Muscle layer of duodenum (tissue), 2 donors: ENCODE measurements at regions not wholly inside any gene's neighbourhood (a gene's known extent, or its start where the extent isn't known, plus 50 kb on each side); places are given as distances from the start of the nearest gene placed in this dataset.

ENCODE experiments used
- H3K27ac ChIP-seq: one replicate; pipeline ENCODE4 v1.7.0; 2013; ENCODE audit warnings: mild to moderate bottlenecking, low read length
- H3K27me3 ChIP-seq: one replicate; pipeline ENCODE4 v1.7.0; 2013; ENCODE audit warnings: low read depth, mild to moderate bottlenecking, control low read depth, low read length
- H3K36me3 ChIP-seq, 2 donors: one replicate each; pipeline ENCODE4 v1.7.0; 2013; ENCODE audit warnings: low read length in 2 of 2, control low read depth in 1 of 2, mild to moderate bottlenecking in 1 of 2; ENCODE audit not compliant: insufficient read depth in 2 of 2, control insufficient read depth in 1 of 2
- H3K4me1 ChIP-seq, 2 donors: one replicate each; pipeline ENCODE4 v1.7.0; 2013; ENCODE audit warnings: low read length in 2 of 2, mild to moderate bottlenecking in 2 of 2, control low read depth in 1 of 2, moderate library complexity in 1 of 2; ENCODE audit not compliant: insufficient read depth in 2 of 2, control insufficient read depth in 1 of 2
- H3K4me3 ChIP-seq, 2 donors: one replicate each; pipeline ENCODE4 v1.7.0; 2013; ENCODE audit warnings: low read length in 2 of 2, low read depth in 1 of 2, mild to moderate bottlenecking in 1 of 2
- H3K9me3 ChIP-seq, 2 donors: one replicate each; pipeline ENCODE4 v1.7.0; 2013; ENCODE audit warnings: low read length in 2 of 2, control low read depth in 1 of 2, mild to moderate bottlenecking in 1 of 2; ENCODE audit not compliant: control insufficient read depth in 1 of 2
- donor health status: healthy.

GRCh38 chr1:47616036-47616435 lies 178.2 kb downstream of the FOXD2 start:
- Histone ChIP-seq H3K4me1 (no peaks in the 10 kb centered on the region), H3K27me3 (no peaks in the 10 kb centered on the region), H3K9me3 (no peaks in the 10 kb centered on the region), H3K27ac (no peak overlapping the region), H3K4me3 (no peak overlapping the region), H3K36me3 (no peaks in the 10 kb centered on the region)

- H3K4me1 ChIP-seq = no peaks in the 10 kb centered on the region
- H3K27ac ChIP-seq = no peak overlapping the region
- no peaks in the 10 kb centered on the region for H3K9me3 ChIP-seq
- H3K4me3 ChIP-seq = no peak overlapping the region
- no peaks in the 10 kb centered on the region for H3K36me3 ChIP-seq
- H3K27me3 ChIP-seq = no peaks in the 10 kb centered on the region
Observed at GRCh38 chr1:47616906-47617305, 179.1 kb downstream of the FOXD2 start.

GRCh38 chr1:47617381-47618221 lies 179.8 kb downstream of the FOXD2 start:
- Histone ChIP-seq H3K36me3 (no peaks in the 10 kb centered on the region), H3K4me3 (no peak overlapping the region), H3K9me3 (no peaks in the 10 kb centered on the region), H3K27ac (no peak overlapping the region), H3K4me1 (no peaks in the 10 kb centered on the region), H3K27me3 (no peaks in the 10 kb centered on the region)

- no peaks in the 10 kb centered on the region for H3K9me3 ChIP-seq
- no peak overlapping the region for H3K4me3 ChIP-seq
Observed at GRCh38 chr1:47618222-47618720, 180.4 kb downstream of the FOXD2 start.

GRCh38 chr1:47618830-47619229 lies 181.0 kb downstream of the FOXD2 start:
- Histone ChIP-seq H3K4me3 (no peak overlapping the region), H3K9me3 (no peaks in the 10 kb centered on the region), H3K36me3 (no peaks in the 10 kb centered on the region), H3K4me1 (no peaks in the 10 kb centered on the region), H3K27ac (no peak overlapping the region), H3K27me3 (no peaks in the 10 kb centered on the region)

More at GRCh38 chr1:47618222-47618720, 180.4 kb downstream of the FOXD2 start:
- Histone ChIP-seq H3K27ac (no peak overlapping the region), H3K27me3 (no peaks in the 10 kb centered on the region), H3K4me1 (no peaks in the 10 kb centered on the region), H3K36me3 (no peaks in the 10 kb centered on the region)

- Histone ChIP-seq H3K36me3 (no peaks in the 10 kb centered on the region), H3K27ac (no peak overlapping the region), H3K27me3 (no peaks in the 10 kb centered on the region), H3K9me3 (no peaks in the 10 kb centered on the region), H3K4me1 (no peaks in the 10 kb centered on the region), H3K4me3 (no peak overlapping the region)
Observed at GRCh38 chr1:47621483-47621882, 183.6 kb downstream of the FOXD2 start.

GRCh38 chr1:47621977-47622376 lies 184.1 kb downstream of the FOXD2 start:
- Histone ChIP-seq H3K9me3 (no peaks in the 10 kb centered on the region), H3K4me1 (no peaks in the 10 kb centered on the region), H3K27ac (no peak overlapping the region), H3K36me3 (no peaks in the 10 kb centered on the region), H3K27me3 (no peaks in the 10 kb centered on the region), H3K4me3 (no peak overlapping the region)

GRCh38 chr1:47622776-47623556 lies 185.1 kb downstream of the FOXD2 start:
- H3K27ac ChIP-seq = no peak overlapping the region
- H3K4me3 ChIP-seq = no peak overlapping the region
- H3K4me1 ChIP-seq = no peaks in the 10 kb centered on the region
- H3K36me3 ChIP-seq = no peaks in the 10 kb centered on the region
- no peaks in the 10 kb centered on the region for H3K9me3 ChIP-seq
- no peaks in the 10 kb centered on the region for H3K27me3 ChIP-seq

- no peaks in the 10 kb centered on the region for H3K9me3 ChIP-seq
- no peaks in the 10 kb centered on the region for H3K27me3 ChIP-seq
- H3K27ac ChIP-seq = no peak overlapping the region
- H3K4me1 ChIP-seq = no peaks in the 10 kb centered on the region
- H3K36me3 ChIP-seq = no peaks in the 10 kb centered on the region
- H3K4me3 ChIP-seq = no peak overlapping the region
Observed at GRCh38 chr1:47623557-47623940, 185.7 kb downstream of the FOXD2 start.

GRCh38 chr1:47624531-47624930 lies 186.7 kb downstream of the FOXD2 start:
- Histone ChIP-seq H3K36me3 (no peaks in the 10 kb centered on the region), H3K4me1 (no peaks in the 10 kb centered on the region)

GRCh38 chr1:47627016-47627415 lies 189.2 kb downstream of the FOXD2 start:
- Histone ChIP-seq H3K4me3 (no peak overlapping the region), H3K27ac (no peak overlapping the region), H3K27me3 (no peaks in the 10 kb centered on the region), H3K4me1 (no peaks in the 10 kb centered on the region), H3K9me3 (no peaks in the 10 kb centered on the region), H3K36me3 (no peaks in the 10 kb centered on the region)

More at GRCh38 chr1:47624531-47624930, 186.7 kb downstream of the FOXD2 start:
- Histone ChIP-seq H3K9me3 (no peaks in the 10 kb centered on the region), H3K4me3 (no peak overlapping the region), H3K27ac (no peak overlapping the region), H3K27me3 (no peaks in the 10 kb centered on the region)
